ENCODE measurements at regions not wholly inside any gene's neighbourhood (a gene's known extent, or its start where the extent isn't known, plus 50 kb on each side); places are given as distances from the start of the nearest gene placed in this dataset.

- TF ChIP-seq CTCF (IDR thresholded peaks at IDR 0.05; ENCODE audit: borderline replicate concordance, insufficient read depth, low read depth, low read length), result no peak
These were observed 308.1 kb downstream of the EPM2A start for GRCh38 chr6:145427232-145427631.

GRCh38 chr6:145428706-145429105, 306.6 kb downstream of the EPM2A start:
- no peak for TF ChIP-seq CTCF (IDR thresholded peaks at IDR 0.05; ENCODE audit: borderline replicate concordance, insufficient read depth, low read depth, low read length)
- H3K4me3 ChIP-seq (ENCODE audit: low read depth, low read length), result no peak overlapping the region

More at GRCh38 chr6:145427232-145427631, 308.1 kb downstream of the EPM2A start:
- H3K4me3 ChIP-seq (ENCODE audit: low read depth, low read length), result no peak overlapping the region

GRCh38 chr6:145442110-145442509, 293.2 kb downstream of the EPM2A start:
- no peak for TF ChIP-seq CTCF (IDR thresholded peaks at IDR 0.05; ENCODE audit: borderline replicate concordance, insufficient read depth, low read depth, low read length)
- H3K4me3 ChIP-seq (ENCODE audit: low read depth, low read length), result no peak overlapping the region

DNA sequence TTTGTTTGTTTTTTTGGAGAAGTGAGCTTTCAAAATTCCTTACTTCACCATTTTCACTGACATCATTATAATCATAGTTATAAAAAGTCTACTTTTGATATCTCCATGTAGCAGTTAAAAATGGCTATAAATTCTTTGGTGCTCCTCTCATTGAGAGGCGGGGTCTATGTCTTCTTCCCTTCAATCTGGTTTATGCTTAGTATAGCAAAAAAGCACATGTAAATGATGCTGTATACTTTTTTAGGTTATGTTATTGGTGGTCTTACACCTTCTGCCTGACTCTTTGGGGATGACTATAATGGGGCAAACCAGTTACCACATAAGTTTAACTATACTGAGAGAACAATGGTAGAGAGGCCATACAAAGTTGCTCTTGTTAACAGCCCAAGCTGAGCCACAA, 289.6 kb downstream of the EPM2A start:
- TF ChIP-seq CTCF (IDR thresholded peaks at IDR 0.05; ENCODE audit: borderline replicate concordance, insufficient read depth, low read depth, low read length), result no peak
- H3K4me3 ChIP-seq (ENCODE audit: low read depth, low read length), result no peak overlapping the region

DNA sequence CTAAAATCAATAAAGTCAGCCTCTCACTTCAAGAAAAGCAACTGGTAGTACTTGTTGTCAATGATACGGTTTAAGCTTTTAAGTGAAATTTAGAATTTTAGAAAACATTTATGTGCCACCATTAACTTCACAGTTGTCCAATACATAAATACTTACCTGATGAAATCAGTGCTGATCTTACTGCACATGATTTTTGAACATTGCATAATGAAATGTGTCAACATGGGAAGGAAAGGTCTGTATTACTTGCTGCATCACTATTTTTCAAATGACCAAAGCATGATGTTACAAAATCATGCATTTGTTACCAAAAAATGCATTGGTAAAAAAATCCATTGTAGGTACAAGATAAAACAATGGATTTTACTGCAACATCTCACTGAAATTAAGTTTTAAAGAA, 284.3 kb downstream of the EPM2A start:
- no peak overlapping the region for H3K4me3 ChIP-seq (ENCODE audit: low read depth, low read length)
- TF ChIP-seq CTCF (IDR thresholded peaks at IDR 0.05; ENCODE audit: borderline replicate concordance, insufficient read depth, low read depth, low read length), result no peak

DNA sequence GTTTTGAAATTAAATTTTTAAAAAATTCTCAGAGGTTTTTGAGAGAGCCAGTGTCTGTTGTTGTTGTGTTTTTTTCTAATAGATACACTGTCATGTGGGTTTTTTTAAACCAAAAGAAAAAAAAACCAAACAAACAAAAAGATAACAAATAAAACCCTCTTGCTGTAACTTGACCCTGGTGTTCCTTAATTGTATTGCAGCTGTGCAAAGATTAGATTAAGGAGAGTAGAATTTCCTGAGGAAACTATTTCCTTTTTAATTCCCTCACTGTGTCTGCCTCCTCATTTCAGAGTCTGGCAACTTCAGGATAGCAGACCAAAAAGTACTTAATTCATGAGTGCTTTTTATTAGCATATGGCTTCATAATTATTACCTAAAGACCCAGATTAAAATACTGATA, 281.9 kb downstream of the EPM2A start:
- TF ChIP-seq CTCF (IDR thresholded peaks at IDR 0.05; ENCODE audit: borderline replicate concordance, insufficient read depth, low read depth, low read length), result no peak
- no peak overlapping the region for H3K4me3 ChIP-seq (ENCODE audit: low read depth, low read length)

GRCh38 chr6:145454006-145454405, 281.3 kb downstream of the EPM2A start:
- no peak overlapping the region for H3K4me3 ChIP-seq (ENCODE audit: low read depth, low read length)
- no peak for TF ChIP-seq CTCF (IDR thresholded peaks at IDR 0.05; ENCODE audit: borderline replicate concordance, insufficient read depth, low read depth, low read length)
